H1 (cell line): ENCODE measurements at regions not wholly inside any gene's neighbourhood (a gene's known extent, or its start where the extent isn't known, plus 50 kb on each side); places are given as distances from the start of the nearest gene placed in this dataset.

ENCODE experiments used
- CHD7 ChIP-seq: fragments of 300-600 bp; sonication (generic); IDR thresholded peaks from 2 replicates; pipeline ENCODE4 v1.7.1; 2012; ENCODE audit warnings: low read length, moderate library complexity, mild to moderate bottlenecking, inconsistent platforms; ENCODE audit not compliant: insufficient replicate concordance

GRCh38 chr14:86404989-86405649, 875.2 kb downstream of the FLRT2 start (continued):
- no peak for TF ChIP-seq CHD7
- TF ChIP-seq, all 59 proteins: peak for 1
